Gastrocnemius medialis (tissue), 4 donors: ENCODE measurements at regions not wholly inside any gene's neighbourhood (a gene's known extent, or its start where the extent isn't known, plus 50 kb on each side); places are given as distances from the start of the nearest gene placed in this dataset.

ENCODE experiments used
- POLR2A ChIP-seq, 2 donors: fragments of 450-650 bp; IDR thresholded peaks; one replicate each; pipeline ENCODE4 v1.6.1; 2017; ENCODE audit warnings: antibody characterized with exemption in 2 of 2, mild to moderate bottlenecking in 2 of 2, moderate library complexity in 2 of 2
- TF ChIP-seq, protein P1 (sequence below), 5 experiments: fragments of 450-650 bp in 3 of 5; fragments of 200-600 bp in 2 of 5; sonication (generic) in 2 of 5; IDR thresholded peaks in 4 of 5; conservative IDR thresholded peaks in 1 of 5; 1 replicate in 4 of 5; 2 replicates in 1 of 5; pipeline ENCODE4 v1.5.1; 2016 to 2019; ENCODE audit warnings: antibody characterized with exemption in 5 of 5, mild to moderate bottlenecking in 3 of 5, moderate library complexity in 3 of 5

DNA sequence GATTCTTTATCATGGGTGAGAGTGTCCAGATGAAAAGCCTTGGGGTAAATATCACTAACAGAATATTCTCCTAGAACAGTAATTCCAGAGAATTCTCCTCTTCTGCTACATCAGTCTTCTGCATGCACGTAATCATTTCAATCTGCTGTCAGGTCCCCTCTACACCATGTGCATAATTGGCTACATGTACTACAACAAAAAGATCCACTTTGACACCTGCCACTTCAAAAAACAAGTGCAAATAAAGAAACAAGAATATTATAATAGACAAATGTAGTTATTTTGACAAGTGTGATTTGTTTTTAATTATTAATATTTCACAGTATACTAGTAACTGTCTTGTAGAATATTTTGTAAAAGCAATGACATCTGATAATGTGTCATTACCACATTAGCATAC lies 154.2 kb downstream of the SAMD5 start:
- TF ChIP-seq, protein P1, sequence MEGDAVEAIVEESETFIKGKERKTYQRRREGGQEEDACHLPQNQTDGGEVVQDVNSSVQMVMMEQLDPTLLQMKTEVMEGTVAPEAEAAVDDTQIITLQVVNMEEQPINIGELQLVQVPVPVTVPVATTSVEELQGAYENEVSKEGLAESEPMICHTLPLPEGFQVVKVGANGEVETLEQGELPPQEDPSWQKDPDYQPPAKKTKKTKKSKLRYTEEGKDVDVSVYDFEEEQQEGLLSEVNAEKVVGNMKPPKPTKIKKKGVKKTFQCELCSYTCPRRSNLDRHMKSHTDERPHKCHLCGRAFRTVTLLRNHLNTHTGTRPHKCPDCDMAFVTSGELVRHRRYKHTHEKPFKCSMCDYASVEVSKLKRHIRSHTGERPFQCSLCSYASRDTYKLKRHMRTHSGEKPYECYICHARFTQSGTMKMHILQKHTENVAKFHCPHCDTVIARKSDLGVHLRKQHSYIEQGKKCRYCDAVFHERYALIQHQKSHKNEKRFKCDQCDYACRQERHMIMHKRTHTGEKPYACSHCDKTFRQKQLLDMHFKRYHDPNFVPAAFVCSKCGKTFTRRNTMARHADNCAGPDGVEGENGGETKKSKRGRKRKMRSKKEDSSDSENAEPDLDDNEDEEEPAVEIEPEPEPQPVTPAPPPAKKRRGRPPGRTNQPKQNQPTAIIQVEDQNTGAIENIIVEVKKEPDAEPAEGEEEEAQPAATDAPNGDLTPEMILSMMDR (IDR thresholded peaks at IDR 0.05 in 4 of 5, conservative IDR thresholded peaks at IDR 0.05 in 1 of 5), result no peak
- no peak for TF ChIP-seq POLR2A (IDR thresholded peaks at IDR 0.05)
